K562 (cell line): ENCODE measurements at regions not wholly inside any gene's neighbourhood (a gene's known extent, or its start where the extent isn't known, plus 50 kb on each side); places are given as distances from the start of the nearest gene placed in this dataset.

ENCODE experiments used
- ATF7 ChIP-seq: fragments of 450-650 bp; IDR thresholded peaks from 2 replicates; pipeline ENCODE4 v1.7.1; 2014; ENCODE audit warnings: mild to moderate bottlenecking, moderate library complexity
- BCOR ChIP-seq: fragments of 450-650 bp; IDR thresholded peaks from 2 replicates; pipeline ENCODE4 v1.6.1; 2016
- BRD4 ChIP-seq: fragments of 200-600 bp; sonication (generic); IDR thresholded peaks from 2 replicates; pipeline ENCODE4 v1.6.1; 2017; ENCODE audit warnings: inconsistent platforms
- DMBX1 ChIP-seq: fragments of 250-450 bp; sonication (Bioruptor Pico); IDR thresholded peaks from 2 replicates; pipeline ENCODE4 v1.8.0; 2022; ENCODE audit warnings: inconsistent platforms, mild to moderate bottlenecking, moderate library complexity, borderline replicate concordance
- ESRRA ChIP-seq: fragments of 450-650 bp; IDR thresholded peaks from 2 replicates; pipeline ENCODE4 v1.6.1; 2014; ENCODE audit warnings: low read depth, mild to moderate bottlenecking, moderate library complexity, borderline replicate concordance
- EWSR1 ChIP-seq: fragments of 450-650 bp; IDR thresholded peaks from 2 replicates; pipeline ENCODE4 v1.6.1; 2018; ENCODE audit warnings: borderline replicate concordance, mild to moderate bottlenecking, low read depth, moderate library complexity; ENCODE audit not compliant: partially characterized antibody
- GATA2 ChIP-seq: sonication (generic); formaldehyde crosslinking; IDR thresholded peaks from 2 replicates; pipeline ENCODE4 v1.4.0; 2020; ENCODE audit warnings: mild to moderate bottlenecking, missing genetic modification reagents
- GTF2A2 ChIP-seq: IDR thresholded peaks from 2 replicates; pipeline ENCODE4 v1.6.1; 2016; ENCODE audit warnings: mild to moderate bottlenecking, missing genetic modification characterization, missing compliant biosample characterization
- MBD2 ChIP-seq: sonication (generic); IDR thresholded peaks from 2 replicates; pipeline ENCODE4 v1.6.1; 2016; ENCODE audit warnings: low read depth, borderline replicate concordance
- MTA3 ChIP-seq: fragments of 450-650 bp; formaldehyde crosslinking; IDR thresholded peaks from 2 replicates; pipeline ENCODE4 v1.6.1; 2017; ENCODE audit warnings: mild to moderate bottlenecking, borderline replicate concordance
- NCOR1 ChIP-seq: fragments of 450-650 bp; IDR thresholded peaks from 2 replicates; pipeline ENCODE4 v1.6.1; 2016; ENCODE audit warnings: mild to moderate bottlenecking, moderate library complexity
- SMAD1 ChIP-seq: fragments of 150-350 bp; IDR thresholded peaks from 2 replicates; pipeline ENCODE4 v1.6.1; 2014; ENCODE audit warnings: low read length, low read depth; ENCODE audit not compliant: partially characterized antibody
- ZBED1 ChIP-seq: IDR thresholded peaks from 2 replicates; pipeline ENCODE4 v1.6.1; 2014
- ZBTB17 ChIP-seq: fragments of 450-650 bp; formaldehyde crosslinking; IDR thresholded peaks from 2 replicates; pipeline ENCODE4 v1.4.0; 2020; ENCODE audit warnings: mild to moderate bottlenecking
- ZNF668 ChIP-seq: fragments of 250-450 bp; sonication (Bioruptor Pico); IDR thresholded peaks from 2 replicates; pipeline ENCODE4 v1.8.0; 2022; ENCODE audit warnings: mild to moderate bottlenecking, inconsistent platforms
- ZNF699 ChIP-seq: fragments of 250-450 bp; sonication (Bioruptor Pico); IDR thresholded peaks from 2 replicates; pipeline ENCODE4 v1.8.0; 2021; ENCODE audit warnings: mild to moderate bottlenecking, moderate library complexity; ENCODE audit not compliant: insufficient replicate concordance
- TF ChIP-seq, protein P1 (sequence below), 2 experiments: fragments of 150-350 bp in 1 of 2; IDR thresholded peaks; 2 replicates each; pipeline ENCODE4 v1.6.1; 2012 to 2016; ENCODE audit warnings: low read depth in 2 of 2, low read length in 2 of 2, mild to moderate bottlenecking in 1 of 2, moderate library complexity in 1 of 2
- TF ChIP-seq, protein P2 (sequence below), 3 experiments: fragments of 200-800 bp in 1 of 3; sonication (Bioruptor generic) in 1 of 3; sonication (generic) in 1 of 3; formaldehyde crosslinking in 1 of 3; IDR thresholded peaks; 2 replicates each; pipeline versions ENCODE4 v1.6.1 to v1.8.0; 2016 to 2022; ENCODE audit warnings: mild to moderate bottlenecking in 2 of 3, missing compliant biosample characterization in 2 of 3, missing genetic modification characterization in 2 of 3, missing genetic modification reagents in 1 of 3
- TF ChIP-seq, protein P3 (sequence below): fragments of 250-450 bp; sonication (Bioruptor Pico); IDR thresholded peaks from 2 replicates; pipeline ENCODE4 v1.5.0; 2020; ENCODE audit warnings: mild to moderate bottlenecking, borderline replicate concordance
- TF ChIP-seq, protein P4 (sequence below): fragments of 250-450 bp; sonication (Bioruptor Pico); IDR thresholded peaks from 2 replicates; pipeline ENCODE4 v1.4.0; 2020
- TF ChIP-seq, protein P5 (sequence below): fragments of 450-650 bp; formaldehyde crosslinking; IDR thresholded peaks from 2 replicates; pipeline ENCODE4 v1.4.0; 2022; ENCODE audit warnings: mild to moderate bottlenecking, moderate library complexity

- TF ChIP-seq MBD2 = peak; percentile 45; the same call in 1 of the 2 replicates
- TF ChIP-seq ZNF699 (CRISPR knock-in tag) = no peak
- no peak for TF ChIP-seq GTF2A2 (tag)
- TF ChIP-seq, protein P1, sequence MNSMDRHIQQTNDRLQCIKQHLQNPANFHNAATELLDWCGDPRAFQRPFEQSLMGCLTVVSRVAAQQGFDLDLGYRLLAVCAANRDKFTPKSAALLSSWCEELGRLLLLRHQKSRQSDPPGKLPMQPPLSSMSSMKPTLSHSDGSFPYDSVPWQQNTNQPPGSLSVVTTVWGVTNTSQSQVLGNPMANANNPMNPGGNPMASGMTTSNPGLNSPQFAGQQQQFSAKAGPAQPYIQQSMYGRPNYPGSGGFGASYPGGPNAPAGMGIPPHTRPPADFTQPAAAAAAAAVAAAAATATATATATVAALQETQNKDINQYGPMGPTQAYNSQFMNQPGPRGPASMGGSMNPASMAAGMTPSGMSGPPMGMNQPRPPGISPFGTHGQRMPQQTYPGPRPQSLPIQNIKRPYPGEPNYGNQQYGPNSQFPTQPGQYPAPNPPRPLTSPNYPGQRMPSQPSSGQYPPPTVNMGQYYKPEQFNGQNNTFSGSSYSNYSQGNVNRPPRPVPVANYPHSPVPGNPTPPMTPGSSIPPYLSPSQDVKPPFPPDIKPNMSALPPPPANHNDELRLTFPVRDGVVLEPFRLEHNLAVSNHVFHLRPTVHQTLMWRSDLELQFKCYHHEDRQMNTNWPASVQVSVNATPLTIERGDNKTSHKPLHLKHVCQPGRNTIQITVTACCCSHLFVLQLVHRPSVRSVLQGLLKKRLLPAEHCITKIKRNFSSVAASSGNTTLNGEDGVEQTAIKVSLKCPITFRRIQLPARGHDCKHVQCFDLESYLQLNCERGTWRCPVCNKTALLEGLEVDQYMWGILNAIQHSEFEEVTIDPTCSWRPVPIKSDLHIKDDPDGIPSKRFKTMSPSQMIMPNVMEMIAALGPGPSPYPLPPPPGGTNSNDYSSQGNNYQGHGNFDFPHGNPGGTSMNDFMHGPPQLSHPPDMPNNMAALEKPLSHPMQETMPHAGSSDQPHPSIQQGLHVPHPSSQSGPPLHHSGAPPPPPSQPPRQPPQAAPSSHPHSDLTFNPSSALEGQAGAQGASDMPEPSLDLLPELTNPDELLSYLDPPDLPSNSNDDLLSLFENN (IDR thresholded peaks at IDR 0.05; ENCODE audit: low read depth in 2 of 2, low read length in 2 of 2) = peak in 1 of 2 experiments; percentile 47; a peak in 1 of 4 replicates
- TF ChIP-seq EWSR1 = no peak
- TF ChIP-seq ESRRA = peak; percentile 55; the same call in 1 of the 2 replicates
- TF ChIP-seq ZNF668 (CRISPR knock-in tag) = no peak
- 0 out of 2 replicates have a peak, but pooled peaks have one; percentile 41 for TF ChIP-seq ZBTB17 (CRISPR knock-in tag)
- TF ChIP-seq SMAD1 = no peak
- peak; percentile 27; the same call in 1 of the 2 replicates for TF ChIP-seq DMBX1 (CRISPR knock-in tag)
- TF ChIP-seq, protein P2, sequence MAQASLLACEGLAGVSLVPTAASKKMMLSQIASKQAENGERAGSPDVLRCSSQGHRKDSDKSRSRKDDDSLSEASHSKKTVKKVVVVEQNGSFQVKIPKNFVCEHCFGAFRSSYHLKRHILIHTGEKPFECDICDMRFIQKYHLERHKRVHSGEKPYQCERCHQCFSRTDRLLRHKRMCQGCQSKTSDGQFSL (CRISPR knock-in tag; IDR thresholded peaks at IDR 0.05) = 0 out of 2 replicates have a peak, but pooled peaks have one; percentile 22
- TF ChIP-seq, protein P2 (tag; IDR thresholded peaks at IDR 0.05) = peak in 1 of 2 experiments; percentile 42; a peak in 1 of 4 replicates
- TF ChIP-seq, protein P3, sequence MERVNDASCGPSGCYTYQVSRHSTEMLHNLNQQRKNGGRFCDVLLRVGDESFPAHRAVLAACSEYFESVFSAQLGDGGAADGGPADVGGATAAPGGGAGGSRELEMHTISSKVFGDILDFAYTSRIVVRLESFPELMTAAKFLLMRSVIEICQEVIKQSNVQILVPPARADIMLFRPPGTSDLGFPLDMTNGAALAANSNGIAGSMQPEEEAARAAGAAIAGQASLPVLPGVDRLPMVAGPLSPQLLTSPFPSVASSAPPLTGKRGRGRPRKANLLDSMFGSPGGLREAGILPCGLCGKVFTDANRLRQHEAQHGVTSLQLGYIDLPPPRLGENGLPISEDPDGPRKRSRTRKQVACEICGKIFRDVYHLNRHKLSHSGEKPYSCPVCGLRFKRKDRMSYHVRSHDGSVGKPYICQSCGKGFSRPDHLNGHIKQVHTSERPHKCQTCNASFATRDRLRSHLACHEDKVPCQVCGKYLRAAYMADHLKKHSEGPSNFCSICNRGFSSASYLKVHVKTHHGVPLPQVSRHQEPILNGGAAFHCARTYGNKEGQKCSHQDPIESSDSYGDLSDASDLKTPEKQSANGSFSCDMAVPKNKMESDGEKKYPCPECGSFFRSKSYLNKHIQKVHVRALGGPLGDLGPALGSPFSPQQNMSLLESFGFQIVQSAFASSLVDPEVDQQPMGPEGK = no peak
- no peak; the same call in 1 of the 2 replicates for TF ChIP-seq ATF7
- peak; percentile 66 for TF ChIP-seq GATA2 (CRISPR knock-in tag)
- TF ChIP-seq MTA3 = peak; percentile 41; the same call in 1 of the 2 replicates
- TF ChIP-seq, protein P4, sequence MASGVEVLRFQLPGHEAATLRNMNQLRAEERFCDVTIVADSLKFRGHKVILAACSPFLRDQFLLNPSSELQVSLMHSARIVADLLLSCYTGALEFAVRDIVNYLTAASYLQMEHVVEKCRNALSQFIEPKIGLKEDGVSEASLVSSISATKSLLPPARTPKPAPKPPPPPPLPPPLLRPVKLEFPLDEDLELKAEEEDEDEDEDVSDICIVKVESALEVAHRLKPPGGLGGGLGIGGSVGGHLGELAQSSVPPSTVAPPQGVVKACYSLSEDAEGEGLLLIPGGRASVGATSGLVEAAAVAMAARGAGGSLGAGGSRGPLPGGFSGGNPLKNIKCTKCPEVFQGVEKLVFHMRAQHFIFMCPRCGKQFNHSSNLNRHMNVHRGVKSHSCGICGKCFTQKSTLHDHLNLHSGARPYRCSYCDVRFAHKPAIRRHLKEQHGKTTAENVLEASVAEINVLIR = peak; percentile 70
- peak; percentile 85 for TF ChIP-seq NCOR1
- peak; percentile 11; the same call in 1 of the 2 replicates for TF ChIP-seq BCOR
- no peak for TF ChIP-seq BRD4
- no peak for TF ChIP-seq ZBED1
- TF ChIP-seq, protein P5, sequence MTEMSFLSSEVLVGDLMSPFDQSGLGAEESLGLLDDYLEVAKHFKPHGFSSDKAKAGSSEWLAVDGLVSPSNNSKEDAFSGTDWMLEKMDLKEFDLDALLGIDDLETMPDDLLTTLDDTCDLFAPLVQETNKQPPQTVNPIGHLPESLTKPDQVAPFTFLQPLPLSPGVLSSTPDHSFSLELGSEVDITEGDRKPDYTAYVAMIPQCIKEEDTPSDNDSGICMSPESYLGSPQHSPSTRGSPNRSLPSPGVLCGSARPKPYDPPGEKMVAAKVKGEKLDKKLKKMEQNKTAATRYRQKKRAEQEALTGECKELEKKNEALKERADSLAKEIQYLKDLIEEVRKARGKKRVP (CRISPR knock-in tag) = 0 out of 2 replicates have a peak, but pooled peaks have one; percentile 27
These were observed 61.7 kb upstream of the SHB start (continued) for GRCh38 chr9:38130724-38131123.
